PC-3 (cell line): ENCODE measurements at regions not wholly inside any gene's neighbourhood (a gene's known extent, or its start where the extent isn't known, plus 50 kb on each side); places are given as distances from the start of the nearest gene placed in this dataset.

Experiments
- CTCF ChIP-seq: fragments of 300-600 bp; sonication (generic); conservative IDR thresholded peaks from 2 replicates; pipeline ENCODE4 v1.5.1; 2017; ENCODE audit warnings: antibody characterized with exemption, low read depth, mild to moderate bottlenecking, low read length
- EZH2 ChIP-seq: fragments of 300-600 bp; sonication (generic); IDR thresholded peaks from one replicate; pipeline ENCODE4 v1.6.1; 2017; ENCODE audit warnings: antibody characterized with exemption, mild to moderate bottlenecking, low read length; ENCODE audit not compliant: unreplicated experiment
- EZH2phosphoT487 ChIP-seq: fragments of 300-600 bp; sonication (generic); IDR thresholded peaks from 2 replicates; pipeline ENCODE4 v1.6.1; 2018; ENCODE audit warnings: mild to moderate bottlenecking, antibody characterized with exemption, low read length, borderline replicate concordance

GRCh38 chr17:13678841-13679240 lies 77.1 kb upstream of the HS3ST3A1 start:
- no peak for TF ChIP-seq CTCF
- no peak for TF ChIP-seq EZH2
- TF ChIP-seq EZH2phosphoT487, result no peak
